ENCODE measurements at regions not wholly inside any gene's neighbourhood (a gene's known extent, or its start where the extent isn't known, plus 50 kb on each side); places are given as distances from the start of the nearest gene placed in this dataset.

- Histone ChIP-seq H3K79me2 (ENCODE audit: control insufficient read depth, insufficient read depth, low read length) (no peaks in the 10 kb centered on the region), H2AFZ (ENCODE audit: low read depth, low read length) (no peak overlapping the region), H3K9me1 (ENCODE audit: control insufficient read depth, insufficient read depth, low read length) (no peaks in the 10 kb centered on the region), H3K9me3 (replicated peaks; ENCODE audit: control insufficient read depth, insufficient read depth, low read depth, low read length) (no peaks in the 10 kb centered on the region), H3K4me3 (no peak overlapping the region), H3K4me1 (replicated peaks in 1 of 2; ENCODE audit: control insufficient read depth in 2 of 2, insufficient read depth in 2 of 2, low read length in 2 of 2) (no peaks in the 10 kb centered on the region), H3K27me3 (ENCODE audit: control insufficient read depth in 2 of 2, insufficient read depth in 2 of 2, low read length in 2 of 2) (no peaks in the 10 kb centered on the region), H4K20me1 (replicated peaks; ENCODE audit: control insufficient read depth, insufficient read depth, low read length) (no peaks in the 10 kb centered on the region), H3K36me3 (ENCODE audit: control insufficient read depth, insufficient read depth, low read length) (no peaks in the 10 kb centered on the region), H3K27ac (ENCODE audit: extremely low read depth, low read depth, low read length) (no peak overlapping the region), H3K9ac (ENCODE audit: insufficient read depth in 1 of 2, low read depth in 2 of 2, low read length in 2 of 2) (no peak overlapping the region), H3K4me2 (ENCODE audit: insufficient read depth, low read length) (no peak overlapping the region)
- no peak for DNase-seq (ENCODE audit: extremely low read depth in 1 of 4, low spot score in 3 of 4)
- intact Hi-C loops (cut with micrococcal nuclease) (no loop called here), in situ Hi-C loops (cut with MboI) (no loop called here)
- BruUV-seq (replicated peaks), result no TSS peak
- ChIA-PET POLR2A (interaction anchor here (0.8 to 1.3 kb wide), 2 partner anchors 19 to 32 kb away, joined by 3 to 5 read pairs; no protein-coding TSS in a partner anchor), CTCF (ENCODE audit: low intra/inter-chr PET ratio) (no interaction called here)
- FAIRE-seq, result no peak
- ATAC-seq, result no peak
- 3% methylated on average over 5 of the region's 5 CpGs for WGBS (ENCODE audit: insufficient coverage, low coverage, missing lambda C conversion rate)
- no peak for TF ChIP-seq CBX2 (IDR thresholded peaks at IDR 0.05; ENCODE audit: insufficient read depth, low read length, poor library complexity, severe bottlenecking)
- TF ChIP-seq CREBBP (IDR thresholded peaks at IDR 0.05; ENCODE audit: low read depth, low read length), result no peak
- TF ChIP-seq ZNF507 (tag; conservative IDR thresholded peaks at IDR 0.05), result no peak
- TF ChIP-seq ELF1 (tag; IDR thresholded peaks at IDR 0.05), result no peak
- no peak for TF ChIP-seq NR2C2 (CRISPR knock-in tag; IDR thresholded peaks at IDR 0.05)
- no peak for TF ChIP-seq NR2C2 (tag; IDR thresholded peaks at IDR 0.05)
- TF ChIP-seq ZNF318 (IDR thresholded peaks at IDR 0.05; ENCODE audit: borderline replicate concordance in 1 of 2, low read depth in 1 of 2), result no peak
- TF ChIP-seq SMAD2 (IDR thresholded peaks at IDR 0.05; ENCODE audit: low read depth, low read length), result no peak
- no peak for TF ChIP-seq YBX1 (IDR thresholded peaks at IDR 0.05)
- TF ChIP-seq ZBTB5 (IDR thresholded peaks at IDR 0.05), result no peak
- no peak for TF ChIP-seq MIER1 (IDR thresholded peaks at IDR 0.05; ENCODE audit: low read depth)
- TF ChIP-seq KAT7 (CRISPR knock-in tag; IDR thresholded peaks at IDR 0.05; ENCODE audit: borderline replicate concordance), result no peak
- no peak for TF ChIP-seq CBX1 (IDR thresholded peaks at IDR 0.05; ENCODE audit: low read depth)
- TF ChIP-seq RAD51 (IDR thresholded peaks at IDR 0.05; ENCODE audit: borderline replicate concordance, low read depth), result no peak
- TF ChIP-seq RBM39 (optimal IDR thresholded peaks at IDR 0.05; ENCODE audit: low read depth, low read length), result no peak
Observed at GRCh38 chr2:18950361-18950851, 361.0 kb upstream of the NT5C1B start.
